A549 (cell line): ENCODE measurements at regions not wholly inside any gene's neighbourhood (a gene's known extent, or its start where the extent isn't known, plus 50 kb on each side); places are given as distances from the start of the nearest gene placed in this dataset.

Experiments
- ATAC-seq, 2 experiments: fragments of 200-7000 bp in 1 of 2; fragments of >200 bp in 1 of 2; cut with Nextera tagmentation in 1 of 2; cut with Tn5 transposase in 1 of 2; 3 replicates each; pipeline versions ENCODE4 v1.8.0 to v1.9.1; 2018 to 2020; ENCODE audit warnings: mild to moderate bottlenecking in 1 of 2, moderate library complexity in 1 of 2
- CTCF ChIA-PET: fragments of 300-600 bp; sonication (Branson Sonifier 250); formaldehyde crosslinking; extraction: SDS; loops from one replicate; lab custom pipeline; 2021; ENCODE audit warnings: antibody characterized with exemption, inconsistent platforms; lab: Yijun Ruan, JAX
- POLR2A ChIA-PET: fragments of 350-600 bp; formaldehyde crosslinking; extraction: SDS; loops from one replicate; lab custom pipeline; 2021; ENCODE audit warnings: antibody characterized with exemption, inconsistent platforms; lab: Yijun Ruan, JAX
- DNase-seq, 2 experiments: peaks; one replicate each; pipeline versions ENCODE4 v3.0.0 to v3.0.0-alpha.2; 2011 to 2016; ENCODE audit warnings: low read depth in 1 of 2, low spot score in 1 of 2
- FAIRE-seq: peaks from 2 replicates; lab custom pipeline; 2011; peaks lifted over from hg19 to GRCh38; lab: Jason Lieb, UNC
- H3K27ac ChIP-seq, 2 experiments: fragments of >200 bp; sonication (Bioruptor Twin); formaldehyde crosslinking; 3 replicates each; pipeline ENCODE4 v1.5.1; 2016 to 2017
- H3K4me1 ChIP-seq: fragments of >200 bp; sonication (Bioruptor Twin); formaldehyde crosslinking; 3 replicates; pipeline ENCODE4 v1.6.1; 2016
- H3K4me2 ChIP-seq: fragments of >200 bp; sonication (Bioruptor Twin); formaldehyde crosslinking; 3 replicates; pipeline ENCODE4 v1.6.1; 2016
- H3K4me3 ChIP-seq: fragments of >200 bp; sonication (Bioruptor Twin); formaldehyde crosslinking; 3 replicates; pipeline ENCODE4 v1.5.1; 2016
- H3K9me3 ChIP-seq: fragments of >200 bp; sonication (Bioruptor Twin); formaldehyde crosslinking; 3 replicates; pipeline ENCODE4 v1.6.1; 2016
- CBX2 ChIP-seq: fragments of 200-600 bp; sonication (generic); IDR thresholded peaks from 2 replicates; pipeline ENCODE4 v1.6.1; 2016; ENCODE audit warnings: low read depth, mild to moderate bottlenecking, borderline replicate concordance
- E2F6 ChIP-seq: IDR thresholded peaks from 2 replicates; pipeline ENCODE4 v1.6.1; 2012; ENCODE audit warnings: low read depth, borderline replicate concordance
- EHF ChIP-seq: fragments of 250-450 bp; sonication (Bioruptor Pico); IDR thresholded peaks from 2 replicates; pipeline ENCODE4 v1.5.0; 2020; ENCODE audit warnings: mild to moderate bottlenecking
- ESRRA ChIP-seq: fragments of 150-350 bp; IDR thresholded peaks from 2 replicates; pipeline ENCODE4 v1.6.1; 2014; ENCODE audit warnings: mild to moderate bottlenecking, low read length, borderline replicate concordance
- GATA3 ChIP-seq: IDR thresholded peaks from 2 replicates; pipeline ENCODE4 v1.6.1; 2012; ENCODE audit warnings: borderline replicate concordance
- HEYL ChIP-seq: fragments of 250-450 bp; sonication (Bioruptor Pico); IDR thresholded peaks from 2 replicates; pipeline ENCODE4 v1.8.0; 2021; ENCODE audit warnings: mild to moderate bottlenecking, moderate library complexity
- HMGXB4 ChIP-seq: fragments of 250-450 bp; sonication (Bioruptor Pico); IDR thresholded peaks from 2 replicates; pipeline ENCODE4 v1.5.0; 2021; ENCODE audit warnings: mild to moderate bottlenecking, moderate library complexity, borderline replicate concordance
- HOXB13 ChIP-seq: fragments of 250-450 bp; sonication (Bioruptor Pico); IDR thresholded peaks from 2 replicates; pipeline ENCODE4 v1.5.0; 2020; ENCODE audit warnings: low read depth, mild to moderate bottlenecking, moderate library complexity
- HOXB5 ChIP-seq: fragments of 250-450 bp; sonication (Bioruptor Pico); IDR thresholded peaks from 2 replicates; pipeline ENCODE4 v1.5.0; 2020; ENCODE audit warnings: mild to moderate bottlenecking, moderate library complexity
- JUNB ChIP-seq: fragments of >200 bp; sonication (Bioruptor Twin); formaldehyde crosslinking; IDR thresholded peaks from 2 replicates; pipeline ENCODE4 v1.6.1; 2016
- MAFK ChIP-seq: fragments of 450-650 bp; IDR thresholded peaks from 2 replicates; pipeline ENCODE4 v1.6.1; 2014; ENCODE audit not compliant: partially characterized antibody
- POLR2A ChIP-seq: IDR thresholded peaks from 2 replicates; pipeline ENCODE4 v1.6.1; 2012; ENCODE audit warnings: mild to moderate bottlenecking, low read length
- RAD21 ChIP-seq, 2 experiments: fragments of >200 bp in 1 of 2; sonication (Bioruptor Twin) in 1 of 2; formaldehyde crosslinking in 1 of 2; IDR thresholded peaks in 1 of 2; conservative IDR thresholded peaks in 1 of 2; 2 replicates in 1 of 2; 3 replicates in 1 of 2; pipeline ENCODE4 v1.6.1; 2012 to 2018; ENCODE audit warnings: inconsistent platforms in 1 of 2
- RCOR1 ChIP-seq: fragments of 150-350 bp; IDR thresholded peaks from 2 replicates; pipeline ENCODE4 v1.6.1; 2014; ENCODE audit warnings: antibody characterized with exemption, low read length, low read depth
- RFX5 ChIP-seq: fragments of 450-650 bp; IDR thresholded peaks from 2 replicates; pipeline ENCODE4 v1.7.1; 2014; ENCODE audit warnings: antibody characterized with exemption, mild to moderate bottlenecking, moderate library complexity
- ZFP36 ChIP-seq: fragments of 450-650 bp; IDR thresholded peaks from 2 replicates; pipeline ENCODE4 v1.6.1; 2014; ENCODE audit warnings: borderline replicate concordance; ENCODE audit not compliant: partially characterized antibody
- ZSCAN20 ChIP-seq: fragments of 250-450 bp; sonication (Bioruptor Pico); IDR thresholded peaks from 2 replicates; pipeline ENCODE4 v1.8.0; 2022; ENCODE audit warnings: mild to moderate bottlenecking, moderate library complexity
- WGBS: methylation state at CpG from one replicate; pipeline ENCODE4 v1.1.6; 2017; ENCODE audit errors: missing lambda C conversion rate; 5-methylcytosine and 5-hydroxymethylcytosine counted together
- TF ChIP-seq, protein P1 (sequence below): fragments of 150-350 bp; IDR thresholded peaks from 2 replicates; pipeline ENCODE4 v1.6.1; 2014; ENCODE audit warnings: low read depth, mild to moderate bottlenecking, low read length
- TF ChIP-seq, protein P2 (sequence below): fragments of >200 bp; sonication (Bioruptor Twin); formaldehyde crosslinking; IDR thresholded peaks from 2 replicates; pipeline ENCODE4 v1.6.1; 2016

DNA sequence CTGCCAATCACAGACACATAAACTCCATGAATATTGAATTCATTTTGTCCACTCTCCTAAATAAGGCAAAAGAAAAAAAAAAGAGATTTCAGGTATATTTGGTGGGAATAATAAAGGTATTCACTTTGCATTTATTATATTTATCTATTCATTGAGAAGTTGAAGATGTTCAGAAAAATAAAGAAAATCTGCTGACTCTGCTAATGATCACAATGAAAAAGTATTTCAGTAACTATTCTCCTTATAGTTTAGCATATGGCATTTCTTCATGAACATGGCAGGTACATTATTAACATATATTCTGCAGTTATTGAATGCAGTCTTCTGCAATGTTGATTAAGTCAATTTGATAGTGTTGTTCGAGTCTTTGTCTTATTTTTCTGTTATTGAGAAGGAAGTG, 202.5 kb upstream of the ANKRD50 start:
- ATAC-seq (no peak), FAIRE-seq (no peak), DNase-seq (no peak)
- Histone ChIP-seq H3K27ac (no peak overlapping the region), H3K4me1 (no peaks in the 10 kb centered on the region), H3K9me3 (no peaks in the 10 kb centered on the region), H3K4me2 (no peak overlapping the region), H3K4me3 (no peak overlapping the region)
- ChIA-PET CTCF (no interaction called here), POLR2A (no interaction called here)
- TF ChIP-seq MAFK (peak; percentile 75), HOXB5 (no peak)
- WGBS = 14% methylated on average over 1 of the region's 1 CpG

DNA sequence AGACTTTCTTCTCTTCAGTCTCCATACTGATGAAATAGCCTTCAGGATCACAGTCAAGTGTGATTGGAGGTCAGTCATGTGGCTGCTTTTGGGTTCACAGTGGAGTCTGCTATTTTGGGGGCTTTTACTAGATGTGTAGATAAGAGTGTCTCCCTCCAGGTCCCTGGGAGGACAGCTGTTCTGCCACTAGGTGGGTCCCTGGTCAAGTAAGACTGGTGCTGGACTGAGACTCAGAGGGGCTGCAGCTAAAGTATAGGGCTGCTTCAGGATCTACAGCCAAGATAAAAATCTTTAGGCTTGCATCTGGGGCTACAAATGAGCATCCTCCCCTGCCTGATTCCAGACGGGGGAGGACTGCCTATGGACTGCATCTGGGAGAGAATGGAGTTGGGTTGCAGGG, 200.7 kb upstream of the ANKRD50 start:
- no peak for FAIRE-seq
- ATAC-seq = no peak

GRCh38 chr4:124910327-124910726, 197.8 kb upstream of the ANKRD50 start:
- no peak for TF ChIP-seq CBX2
- TF ChIP-seq HMGXB4 (CRISPR knock-in tag) = no peak
- no peak for FAIRE-seq
- POLR2A ChIA-PET = no interaction called here
- Histone ChIP-seq H3K9me3 (no peaks in the 10 kb centered on the region), H3K27ac (no peak overlapping the region), H3K4me2 (no peak overlapping the region), H3K4me3 (no peak overlapping the region), H3K4me1 (no peaks in the 10 kb centered on the region)
- CTCF ChIA-PET = no interaction called here
- ATAC-seq = no peak
- no peak for DNase-seq

More for the DNA sequence above, 200.7 kb upstream of the ANKRD50 start:
- Histone ChIP-seq H3K4me2 (no peak overlapping the region), H3K4me1 (no peaks in the 10 kb centered on the region), H3K27ac (no peak overlapping the region), H3K4me3 (no peak overlapping the region), H3K9me3 (no peaks in the 10 kb centered on the region)
- TF ChIP-seq POLR2A = no peak
- TF ChIP-seq RAD21 (conservative IDR thresholded peaks at IDR 0.05 in 1 of 2, IDR thresholded peaks at IDR 0.05 in 1 of 2) = no peak
- no peak for TF ChIP-seq ZFP36
- no peak for TF ChIP-seq CBX2
- TF ChIP-seq ZSCAN20 = no peak
- TF ChIP-seq E2F6 = no peak
- no peak for TF ChIP-seq GATA3
- DNase-seq = no peak
- WGBS = no CpG with 5 or more reads among the region's 1 CpG
- ChIA-PET CTCF (no interaction called here), POLR2A (no interaction called here)

- Histone ChIP-seq H3K4me2 (no peak overlapping the region), H3K4me3 (no peak overlapping the region), H3K9me3 (no peaks in the 10 kb centered on the region), H3K4me1 (peaks cover 13% of the 10 kb centered on the region; the same call in 1 of the 3 replicates), H3K27ac (no peak overlapping the region)
- no peak for DNase-seq
- ChIA-PET CTCF (no interaction called here), POLR2A (no interaction called here)
- ATAC-seq = no peak
- TF ChIP-seq JUNB = no peak
- no peak for TF ChIP-seq MAFK
- no peak for TF ChIP-seq CBX2
- no peak for TF ChIP-seq RFX5
- TF ChIP-seq, protein P1, sequence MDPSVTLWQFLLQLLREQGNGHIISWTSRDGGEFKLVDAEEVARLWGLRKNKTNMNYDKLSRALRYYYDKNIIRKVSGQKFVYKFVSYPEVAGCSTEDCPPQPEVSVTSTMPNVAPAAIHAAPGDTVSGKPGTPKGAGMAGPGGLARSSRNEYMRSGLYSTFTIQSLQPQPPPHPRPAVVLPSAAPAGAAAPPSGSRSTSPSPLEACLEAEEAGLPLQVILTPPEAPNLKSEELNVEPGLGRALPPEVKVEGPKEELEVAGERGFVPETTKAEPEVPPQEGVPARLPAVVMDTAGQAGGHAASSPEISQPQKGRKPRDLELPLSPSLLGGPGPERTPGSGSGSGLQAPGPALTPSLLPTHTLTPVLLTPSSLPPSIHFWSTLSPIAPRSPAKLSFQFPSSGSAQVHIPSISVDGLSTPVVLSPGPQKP = no peak
- TF ChIP-seq, protein P2, sequence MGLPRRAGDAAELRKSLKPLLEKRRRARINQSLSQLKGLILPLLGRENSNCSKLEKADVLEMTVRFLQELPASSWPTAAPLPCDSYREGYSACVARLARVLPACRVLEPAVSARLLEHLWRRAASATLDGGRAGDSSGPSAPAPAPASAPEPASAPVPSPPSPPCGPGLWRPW = no peak
- no peak for TF ChIP-seq ZSCAN20
- TF ChIP-seq ESRRA = no peak
- no peak for TF ChIP-seq HOXB13 (CRISPR knock-in tag)
- no peak for TF ChIP-seq RCOR1
- TF ChIP-seq EHF (CRISPR knock-in tag) = no peak
- TF ChIP-seq HEYL (CRISPR knock-in tag) = no peak
- no peak for FAIRE-seq
- WGBS = 70% methylated on average over 3 of the region's 3 CpGs
Measured at GRCh38 chr4:124907881-124908280, 195.3 kb upstream of the ANKRD50 start.
